HEK293 (cell line): ENCODE measurements at regions not wholly inside any gene's neighbourhood (a gene's known extent, or its start where the extent isn't known, plus 50 kb on each side); places are given as distances from the start of the nearest gene placed in this dataset.

Experiments used
- KLF1 ChIP-seq: fragments of 450-650 bp; formaldehyde crosslinking; IDR thresholded peaks from 2 replicates; pipeline ENCODE4 v1.5.1; 2016; ENCODE audit warnings: missing biosample characterization, missing genetic modification characterization
- REPIN1 ChIP-seq: fragments of 450-650 bp; formaldehyde crosslinking; IDR thresholded peaks from 2 replicates; pipeline ENCODE4 v1.5.1; 2017; ENCODE audit warnings: missing biosample characterization, missing genetic modification characterization, low read depth
- ZBTB48 ChIP-seq: fragments of 450-650 bp; formaldehyde crosslinking; IDR thresholded peaks from 2 replicates; pipeline ENCODE4 v1.5.1; 2016; ENCODE audit warnings: missing biosample characterization, missing genetic modification characterization
- ZXDB ChIP-seq: fragments of 450-650 bp; formaldehyde crosslinking; IDR thresholded peaks from 2 replicates; pipeline ENCODE4 v1.5.1; 2016; ENCODE audit warnings: missing biosample characterization, missing genetic modification characterization
- TF ChIP-seq, protein P1 (sequence below): fragments of 450-650 bp; formaldehyde crosslinking; IDR thresholded peaks from 2 replicates; pipeline ENCODE4 v1.5.1; 2016; ENCODE audit warnings: missing biosample characterization, missing genetic modification characterization, low read depth
- TF ChIP-seq, protein P2 (sequence below): fragments of 450-650 bp; formaldehyde crosslinking; IDR thresholded peaks from 2 replicates; pipeline ENCODE4 v1.5.1; 2016; ENCODE audit warnings: missing biosample characterization, missing genetic modification characterization
- TF ChIP-seq, protein P3 (sequence below): fragments of 450-650 bp; formaldehyde crosslinking; conservative IDR thresholded peaks from 2 replicates; pipeline ENCODE4 v1.5.1; 2016; ENCODE audit warnings: low read depth, missing biosample characterization, missing genetic modification characterization

DNA sequence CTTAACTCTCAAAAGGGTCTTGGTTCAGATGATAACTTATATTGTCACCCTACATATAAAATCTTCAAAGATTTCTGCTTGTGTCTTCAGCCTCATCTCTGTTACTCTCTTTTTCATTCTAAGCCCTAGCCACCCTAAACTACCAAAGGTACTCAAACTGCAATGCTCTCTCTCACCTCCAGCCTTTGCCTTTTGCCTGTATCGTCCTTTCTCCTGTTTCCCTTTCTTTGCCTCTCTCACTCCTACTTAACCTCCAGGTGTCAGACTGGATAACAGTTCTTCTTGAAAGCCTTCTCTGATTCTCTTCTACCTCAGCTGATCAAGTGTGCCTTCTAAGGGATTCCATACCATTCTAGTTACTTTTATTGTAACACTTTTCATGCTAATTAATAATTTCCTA is 149.8 kb downstream of the SERPINI1 start:
- TF ChIP-seq ZXDB (tag by site-specific recombination) (no peak), REPIN1 (tag by site-specific recombination) (no peak), KLF1 (tag by site-specific recombination) (no peak), ZBTB48 (tag by site-specific recombination) (no peak)
- TF ChIP-seq, protein P1, sequence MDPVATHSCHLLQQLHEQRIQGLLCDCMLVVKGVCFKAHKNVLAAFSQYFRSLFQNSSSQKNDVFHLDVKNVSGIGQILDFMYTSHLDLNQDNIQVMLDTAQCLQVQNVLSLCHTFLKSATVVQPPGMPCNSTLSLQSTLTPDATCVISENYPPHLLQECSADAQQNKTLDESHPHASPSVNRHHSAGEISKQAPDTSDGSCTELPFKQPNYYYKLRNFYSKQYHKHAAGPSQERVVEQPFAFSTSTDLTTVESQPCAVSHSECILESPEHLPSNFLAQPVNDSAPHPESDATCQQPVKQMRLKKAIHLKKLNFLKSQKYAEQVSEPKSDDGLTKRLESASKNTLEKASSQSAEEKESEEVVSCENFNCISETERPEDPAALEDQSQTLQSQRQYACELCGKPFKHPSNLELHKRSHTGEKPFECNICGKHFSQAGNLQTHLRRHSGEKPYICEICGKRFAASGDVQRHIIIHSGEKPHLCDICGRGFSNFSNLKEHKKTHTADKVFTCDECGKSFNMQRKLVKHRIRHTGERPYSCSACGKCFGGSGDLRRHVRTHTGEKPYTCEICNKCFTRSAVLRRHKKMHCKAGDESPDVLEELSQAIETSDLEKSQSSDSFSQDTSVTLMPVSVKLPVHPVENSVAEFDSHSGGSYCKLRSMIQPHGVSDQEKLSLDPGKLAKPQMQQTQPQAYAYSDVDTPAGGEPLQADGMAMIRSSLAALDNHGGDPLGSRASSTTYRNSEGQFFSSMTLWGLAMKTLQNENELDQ = no peak
- TF ChIP-seq, protein P2, sequence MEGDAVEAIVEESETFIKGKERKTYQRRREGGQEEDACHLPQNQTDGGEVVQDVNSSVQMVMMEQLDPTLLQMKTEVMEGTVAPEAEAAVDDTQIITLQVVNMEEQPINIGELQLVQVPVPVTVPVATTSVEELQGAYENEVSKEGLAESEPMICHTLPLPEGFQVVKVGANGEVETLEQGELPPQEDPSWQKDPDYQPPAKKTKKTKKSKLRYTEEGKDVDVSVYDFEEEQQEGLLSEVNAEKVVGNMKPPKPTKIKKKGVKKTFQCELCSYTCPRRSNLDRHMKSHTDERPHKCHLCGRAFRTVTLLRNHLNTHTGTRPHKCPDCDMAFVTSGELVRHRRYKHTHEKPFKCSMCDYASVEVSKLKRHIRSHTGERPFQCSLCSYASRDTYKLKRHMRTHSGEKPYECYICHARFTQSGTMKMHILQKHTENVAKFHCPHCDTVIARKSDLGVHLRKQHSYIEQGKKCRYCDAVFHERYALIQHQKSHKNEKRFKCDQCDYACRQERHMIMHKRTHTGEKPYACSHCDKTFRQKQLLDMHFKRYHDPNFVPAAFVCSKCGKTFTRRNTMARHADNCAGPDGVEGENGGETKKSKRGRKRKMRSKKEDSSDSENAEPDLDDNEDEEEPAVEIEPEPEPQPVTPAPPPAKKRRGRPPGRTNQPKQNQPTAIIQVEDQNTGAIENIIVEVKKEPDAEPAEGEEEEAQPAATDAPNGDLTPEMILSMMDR (tag by site-specific recombination) = no peak
- TF ChIP-seq, protein P3, sequence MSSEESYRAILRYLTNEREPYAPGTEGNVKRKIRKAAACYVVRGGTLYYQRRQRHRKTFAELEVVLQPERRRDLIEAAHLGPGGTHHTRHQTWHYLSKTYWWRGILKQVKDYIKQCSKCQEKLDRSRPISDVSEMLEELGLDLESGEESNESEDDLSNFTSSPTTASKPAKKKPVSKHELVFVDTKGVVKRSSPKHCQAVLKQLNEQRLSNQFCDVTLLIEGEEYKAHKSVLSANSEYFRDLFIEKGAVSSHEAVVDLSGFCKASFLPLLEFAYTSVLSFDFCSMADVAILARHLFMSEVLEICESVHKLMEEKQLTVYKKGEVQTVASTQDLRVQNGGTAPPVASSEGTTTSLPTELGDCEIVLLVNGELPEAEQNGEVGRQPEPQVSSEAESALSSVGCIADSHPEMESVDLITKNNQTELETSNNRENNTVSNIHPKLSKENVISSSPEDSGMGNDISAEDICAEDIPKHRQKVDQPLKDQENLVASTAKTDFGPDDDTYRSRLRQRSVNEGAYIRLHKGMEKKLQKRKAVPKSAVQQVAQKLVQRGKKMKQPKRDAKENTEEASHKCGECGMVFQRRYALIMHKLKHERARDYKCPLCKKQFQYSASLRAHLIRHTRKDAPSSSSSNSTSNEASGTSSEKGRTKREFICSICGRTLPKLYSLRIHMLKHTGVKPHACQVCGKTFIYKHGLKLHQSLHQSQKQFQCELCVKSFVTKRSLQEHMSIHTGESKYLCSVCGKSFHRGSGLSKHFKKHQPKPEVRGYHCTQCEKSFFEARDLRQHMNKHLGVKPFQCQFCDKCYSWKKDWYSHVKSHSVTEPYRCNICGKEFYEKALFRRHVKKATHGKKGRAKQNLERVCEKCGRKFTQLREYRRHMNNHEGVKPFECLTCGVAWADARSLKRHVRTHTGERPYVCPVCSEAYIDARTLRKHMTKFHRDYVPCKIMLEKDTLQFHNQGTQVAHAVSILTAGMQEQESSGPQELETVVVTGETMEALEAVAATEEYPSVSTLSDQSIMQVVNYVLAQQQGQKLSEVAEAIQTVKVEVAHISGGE (tag by site-specific recombination) = no peak
